SU-DHL-6 (cell line): ENCODE measurements at regions not wholly inside any gene's neighbourhood (a gene's known extent, or its start where the extent isn't known, plus 50 kb on each side); places are given as distances from the start of the nearest gene placed in this dataset.

ENCODE experiments used
- H2AFZ ChIP-seq: fragments of 200-600 bp; sonication (generic); 2 replicates; pipeline ENCODE4 v1.6.1; 2014; ENCODE audit warnings: low read depth, mild to moderate bottlenecking, moderate library complexity, mixed read lengths, antibody characterized with exemption, low read length; ENCODE audit not compliant: severe bottlenecking
- H3F3A ChIP-seq: fragments of 200-600 bp; shearing (Covaris generic); 2 replicates; pipeline ENCODE4 v1.6.0; 2016; ENCODE audit warnings: antibody characterized with exemption, mild to moderate bottlenecking; ENCODE audit not compliant: insufficient read depth
- H3K27ac ChIP-seq: fragments of 200-600 bp; sonication (generic); 2 replicates; pipeline ENCODE4 v1.5.1; 2016; ENCODE audit warnings: low read depth, mild to moderate bottlenecking, low read length, moderate library complexity, mixed read lengths
- H3K27me3 ChIP-seq: fragments of 200-600 bp; sonication (generic), shearing (Covaris generic); 2 replicates; pipeline ENCODE4 v1.6.0; 2014; ENCODE audit warnings: mild to moderate bottlenecking, low read length
- H3K36me3 ChIP-seq: fragments of 200-600 bp; sonication (generic); 2 replicates; pipeline ENCODE4 v1.6.1; 2014; ENCODE audit warnings: mild to moderate bottlenecking, low read length, mixed read lengths
- H3K4me2 ChIP-seq: fragments of 300-600, 200-600 bp; shearing (Covaris generic), sonication (generic); 2 replicates; pipeline ENCODE4 v1.6.0; 2014; ENCODE audit warnings: low read length, low read depth, mild to moderate bottlenecking; ENCODE audit not compliant: poor library complexity, severe bottlenecking
- H3K4me3 ChIP-seq: fragments of 200-600 bp; sonication (generic); 2 replicates; pipeline ENCODE4 v1.5.1; 2014; ENCODE audit warnings: antibody characterized with exemption, low read length, mild to moderate bottlenecking, mixed read lengths; ENCODE audit not compliant: insufficient read depth, poor library complexity, severe bottlenecking
- H3K79me2 ChIP-seq: fragments of 200-600 bp; sonication (generic); 2 replicates; pipeline ENCODE4 v1.6.1; 2014; ENCODE audit warnings: mild to moderate bottlenecking, low read length, moderate library complexity; ENCODE audit not compliant: insufficient read depth
- H3K9ac ChIP-seq: fragments of 200-600 bp; sonication (generic); 2 replicates; pipeline ENCODE4 v1.7.0; 2014; ENCODE audit warnings: mild to moderate bottlenecking, low read length
- H3K9me2 ChIP-seq: fragments of 200-600 bp; sonication (generic); replicated peaks from 2 replicates; pipeline ENCODE4 v1.6.1; 2014; ENCODE audit warnings: low read length; ENCODE audit not compliant: insufficient read depth
- H3K9me3 ChIP-seq: fragments of 200-600 bp; sonication (generic); 2 replicates; pipeline ENCODE4 v1.6.1; 2014; ENCODE audit warnings: low read length, mixed read lengths; ENCODE audit not compliant: insufficient read depth
- H4K20me1 ChIP-seq: fragments of 200-600 bp; sonication (generic); 2 replicates; pipeline ENCODE4 v1.6.1; 2014; ENCODE audit warnings: low read depth, mild to moderate bottlenecking, antibody characterized with exemption, low read length, moderate library complexity, mixed read lengths
- EZH2phosphoT487 ChIP-seq: fragments of 200-600 bp; sonication (generic), shearing (Covaris generic); conservative IDR thresholded peaks from 2 replicates; pipeline ENCODE4 v1.6.1; 2018; ENCODE audit warnings: mild to moderate bottlenecking, antibody characterized with exemption, low read length, moderate library complexity, mixed read lengths
- TF ChIP-seq, protein P1 (sequence below): fragments of 200-600 bp; sonication (generic); IDR thresholded peaks from one replicate; pipeline ENCODE4 v1.5.1; 2017; ENCODE audit warnings: antibody characterized with exemption, mild to moderate bottlenecking, low read length, moderate library complexity; ENCODE audit not compliant: insufficient read depth, poor library complexity, severe bottlenecking

GRCh38 chr15:35769656-35770055 is 223.7 kb upstream of the DPH6 start:
- no peak overlapping the region for H2AFZ ChIP-seq

DNA sequence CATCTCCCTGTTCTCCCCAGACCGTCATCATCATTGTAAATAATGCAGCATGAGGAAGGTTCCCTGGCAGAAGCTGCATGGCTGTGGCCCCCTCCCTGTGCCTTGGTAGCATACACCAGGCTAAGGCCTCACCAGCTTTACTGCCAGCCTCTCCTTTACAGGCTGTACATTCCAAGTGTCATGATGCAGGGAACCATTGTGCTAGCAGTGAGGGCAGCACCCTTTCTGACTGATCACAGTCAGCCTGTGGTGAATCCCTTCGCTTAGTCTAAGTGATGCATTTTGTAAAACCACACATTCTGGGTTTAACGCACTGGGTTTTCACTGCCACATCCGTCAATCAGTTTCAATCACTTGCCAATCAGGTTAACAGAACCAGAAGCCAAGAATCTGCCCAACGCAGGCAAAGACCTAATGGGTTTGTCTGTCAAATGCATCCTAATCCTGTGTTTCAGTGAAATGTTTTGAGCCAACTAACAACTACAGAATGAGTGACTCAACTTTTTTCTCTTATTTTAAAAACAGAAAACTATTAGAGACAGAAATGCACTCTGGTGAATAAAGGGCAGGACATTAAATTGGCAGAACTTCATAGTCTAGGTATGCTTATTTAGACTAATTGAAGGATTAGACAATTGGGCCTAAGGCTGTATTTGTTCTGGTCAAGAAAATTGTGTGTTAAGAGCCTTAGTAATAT is 225.9 kb upstream of the DPH6 start:
- Histone ChIP-seq H3K27ac (no peak overlapping the region), H3K9ac (no peak overlapping the region), H3F3A (no peaks in the 10 kb centered on the region), H3K79me2 (no peaks in the 10 kb centered on the region), H2AFZ (no peak overlapping the region), H3K4me3 (no peak overlapping the region), H3K36me3 (no peaks in the 10 kb centered on the region), H3K9me2 (no peaks in the 10 kb centered on the region), H3K4me2 (no peak overlapping the region), H3K27me3 (no peaks in the 10 kb centered on the region), H3K9me3 (no peaks in the 10 kb centered on the region), H4K20me1 (no peaks in the 10 kb centered on the region)
- TF ChIP-seq EZH2phosphoT487, result no peak
- TF ChIP-seq, protein P1, sequence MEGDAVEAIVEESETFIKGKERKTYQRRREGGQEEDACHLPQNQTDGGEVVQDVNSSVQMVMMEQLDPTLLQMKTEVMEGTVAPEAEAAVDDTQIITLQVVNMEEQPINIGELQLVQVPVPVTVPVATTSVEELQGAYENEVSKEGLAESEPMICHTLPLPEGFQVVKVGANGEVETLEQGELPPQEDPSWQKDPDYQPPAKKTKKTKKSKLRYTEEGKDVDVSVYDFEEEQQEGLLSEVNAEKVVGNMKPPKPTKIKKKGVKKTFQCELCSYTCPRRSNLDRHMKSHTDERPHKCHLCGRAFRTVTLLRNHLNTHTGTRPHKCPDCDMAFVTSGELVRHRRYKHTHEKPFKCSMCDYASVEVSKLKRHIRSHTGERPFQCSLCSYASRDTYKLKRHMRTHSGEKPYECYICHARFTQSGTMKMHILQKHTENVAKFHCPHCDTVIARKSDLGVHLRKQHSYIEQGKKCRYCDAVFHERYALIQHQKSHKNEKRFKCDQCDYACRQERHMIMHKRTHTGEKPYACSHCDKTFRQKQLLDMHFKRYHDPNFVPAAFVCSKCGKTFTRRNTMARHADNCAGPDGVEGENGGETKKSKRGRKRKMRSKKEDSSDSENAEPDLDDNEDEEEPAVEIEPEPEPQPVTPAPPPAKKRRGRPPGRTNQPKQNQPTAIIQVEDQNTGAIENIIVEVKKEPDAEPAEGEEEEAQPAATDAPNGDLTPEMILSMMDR, result no peak

More at GRCh38 chr15:35769656-35770055, 223.7 kb upstream of the DPH6 start:
- Histone ChIP-seq H3K4me2 (no peak overlapping the region), H3K4me3 (no peak overlapping the region), H3K36me3 (no peaks in the 10 kb centered on the region), H3K9me2 (no peaks in the 10 kb centered on the region), H3K9ac (no peak overlapping the region), H3K27ac (no peak overlapping the region), H3K79me2 (no peaks in the 10 kb centered on the region), H3K27me3 (no peaks in the 10 kb centered on the region), H3K9me3 (no peaks in the 10 kb centered on the region), H4K20me1 (no peaks in the 10 kb centered on the region), H3F3A (no peaks in the 10 kb centered on the region)
- no peak for TF ChIP-seq EZH2phosphoT487
- TF ChIP-seq, protein P1, result no peak

DNA sequence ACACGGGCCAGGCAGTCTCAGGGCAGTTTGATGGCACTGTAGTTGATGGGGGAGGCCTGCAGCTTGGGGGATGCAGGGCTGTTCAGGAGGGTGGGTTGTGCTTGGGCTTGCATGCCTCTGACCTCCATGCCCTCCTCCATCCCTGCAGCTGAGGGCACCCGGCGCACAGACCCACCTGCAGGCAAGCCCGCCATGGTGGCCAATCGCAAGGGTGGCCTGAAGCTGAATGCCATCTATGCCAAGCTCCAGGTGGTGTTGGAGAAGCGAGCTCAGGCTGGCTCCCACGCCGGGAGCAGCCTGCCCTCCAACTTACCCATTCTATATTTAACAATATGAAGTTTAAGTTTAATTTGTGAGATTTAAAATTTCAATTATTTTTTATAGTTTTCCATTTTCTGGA is 228.7 kb upstream of the DPH6 start:
- H4K20me1 ChIP-seq, result no peaks in the 10 kb centered on the region
- no peaks in the 10 kb centered on the region for H3K9me3 ChIP-seq
- no peak for TF ChIP-seq EZH2phosphoT487
- TF ChIP-seq, protein P1, result no peak
- H2AFZ ChIP-seq, result no peak overlapping the region
- no peaks in the 10 kb centered on the region for H3K27me3 ChIP-seq
- no peaks in the 10 kb centered on the region for H3K36me3 ChIP-seq
- H3K9me2 ChIP-seq, result no peaks in the 10 kb centered on the region
- no peak overlapping the region for H3K9ac ChIP-seq
- H3K4me2 ChIP-seq, result no peak overlapping the region
- no peaks in the 10 kb centered on the region for H3F3A ChIP-seq
- H3K79me2 ChIP-seq, result no peaks in the 10 kb centered on the region
- no peak overlapping the region for H3K27ac ChIP-seq
- H3K4me3 ChIP-seq, result no peak overlapping the region
